ENCODE measurements at regions not wholly inside any gene's neighbourhood (a gene's known extent, or its start where the extent isn't known, plus 50 kb on each side); places are given as distances from the start of the nearest gene placed in this dataset.
"Not testable (repeated sequence)": the region's sequence is repeated elsewhere in the genome, so short reads cannot be mapped to it uniquely, and the experiment has no call there.

GRCh38 chr21:27887808-27888455, 921.0 kb upstream of the ADAMTS5 start:
- WGBS (ENCODE audit: insufficient coverage) = no CpG with 5 or more reads among the region's 1 CpG
- H3K4me2 ChIP-seq (replicated peaks; ENCODE audit: low read depth, low read length, poor library complexity, severe bottlenecking); POLR2A ChIA-PET: not testable (repeated sequence)

GRCh38 chr21:27885296-27885711, 918.4 kb upstream of the ADAMTS5 start:
- no peaks in the 10 kb centered on the region for H3K79me2 ChIP-seq (ENCODE audit: control insufficient read depth, insufficient read depth, low read length)
- H3K27me3 ChIP-seq (replicated peaks in 1 of 4; ENCODE audit: control extremely low read depth in 1 of 4, control insufficient read depth in 3 of 4, insufficient read depth in 4 of 4, low read length in 3 of 4) = no peaks in the 10 kb centered on the region
- Mint-ChIP-seq H3K27me3 (no peaks in the 10 kb centered on the region), H3K4me1 (no peaks in the 10 kb centered on the region), H3K27ac (no peak overlapping the region), H3K4me3 (no peak overlapping the region), H3K9me3 (ENCODE audit: insufficient read depth) (peaks cover 2% of the 10 kb centered on the region)
- ChIA-PET POLR2A (no interaction called here), CTCF (no interaction called here)
- intact Hi-C loops (cut with micrococcal nuclease) = no loop called here
- H3K4me2 ChIP-seq (replicated peaks; ENCODE audit: low read depth, low read length, poor library complexity, severe bottlenecking) = no peak overlapping the region
- no peak overlapping the region for H3K27ac ChIP-seq (ENCODE audit: low read length in 2 of 2)
- no peak overlapping the region for H2AFZ ChIP-seq (ENCODE audit: insufficient read depth, low read depth, low read length, poor library complexity, severe bottlenecking)
- DNase-seq = no peak
- H4K20me1 ChIP-seq (ENCODE audit: control insufficient read depth, insufficient read depth, low read length, poor library complexity, severe bottlenecking) = no peaks in the 10 kb centered on the region
- ATAC-seq (ENCODE audit: low read depth) = no peak
- H3K36me3 ChIP-seq (replicated peaks in 1 of 2; ENCODE audit: control extremely low read depth in 1 of 2, control insufficient read depth in 1 of 2, extremely low read depth in 1 of 2, insufficient read depth in 2 of 2, low read length in 1 of 2) = no peaks in the 10 kb centered on the region
- peaks cover 0 to 12% (median 0%) of the 10 kb centered on the region in 3 donors for H3K9me3 ChIP-seq (ENCODE audit: control extremely low read depth in 1 of 3, control insufficient read depth in 2 of 3, insufficient read depth in 1 of 3, low read length in 2 of 3)
- H3K4me1 ChIP-seq (ENCODE audit: control insufficient read depth in 2 of 2, insufficient read depth in 2 of 2, low read length in 2 of 2) = no peaks in the 10 kb centered on the region
- 97% methylated on average over 26 of the region's 31 CpGs for WGBS (ENCODE audit: insufficient coverage)
- H3K9ac ChIP-seq (ENCODE audit: low read length) = no peak overlapping the region
- H3K4me3 ChIP-seq (ENCODE audit: control extremely low read depth in 1 of 5, extremely low read depth in 1 of 5, insufficient read depth in 1 of 5, low read depth in 2 of 5, low read length in 4 of 5) = no peak overlapping the region
- TF ChIP-seq EZH2 (IDR thresholded peaks at IDR 0.05; ENCODE audit: borderline replicate concordance, insufficient read depth, low read depth, low read length, poor library complexity, severe bottlenecking) (no peak), CTCF (IDR thresholded peaks at IDR 0.05) (no peak)

More at GRCh38 chr21:27887808-27888455, 921.0 kb upstream of the ADAMTS5 start:
- H3K9ac ChIP-seq (ENCODE audit: low read length); H3K4me1 ChIP-seq (ENCODE audit: control insufficient read depth in 2 of 2, insufficient read depth in 2 of 2, low read length in 2 of 2); DNase-seq; H3K4me3 ChIP-seq (ENCODE audit: control extremely low read depth in 1 of 5, extremely low read depth in 1 of 5, insufficient read depth in 1 of 5, low read depth in 2 of 5, low read length in 4 of 5); ATAC-seq (ENCODE audit: low read depth); intact Hi-C loops (cut with micrococcal nuclease); H3K4me3 Mint-ChIP-seq; H3K27ac Mint-ChIP-seq; CTCF ChIA-PET; H3K36me3 ChIP-seq (replicated peaks in 1 of 2; ENCODE audit: control extremely low read depth in 1 of 2, control insufficient read depth in 1 of 2, extremely low read depth in 1 of 2, insufficient read depth in 2 of 2, low read length in 1 of 2); H3K4me1 Mint-ChIP-seq; H4K20me1 ChIP-seq (ENCODE audit: control insufficient read depth, insufficient read depth, low read length, poor library complexity, severe bottlenecking); H3K9me3 Mint-ChIP-seq (ENCODE audit: insufficient read depth); H2AFZ ChIP-seq (ENCODE audit: insufficient read depth, low read depth, low read length, poor library complexity, severe bottlenecking); H3K27me3 ChIP-seq (replicated peaks in 1 of 4; ENCODE audit: control extremely low read depth in 1 of 4, control insufficient read depth in 3 of 4, insufficient read depth in 4 of 4, low read length in 3 of 4); H3K27me3 Mint-ChIP-seq; H3K79me2 ChIP-seq (ENCODE audit: control insufficient read depth, insufficient read depth, low read length); H3K27ac ChIP-seq (ENCODE audit: low read length in 2 of 2): not testable (repeated sequence)
- H3K9me3 ChIP-seq (ENCODE audit: control extremely low read depth in 1 of 3, control insufficient read depth in 2 of 3, insufficient read depth in 1 of 3, low read length in 2 of 3) = peaks cover 0 to 12% (median 0%) of the 10 kb centered on the region in 3 donors

- H3K4me3 ChIP-seq (ENCODE audit: control extremely low read depth in 1 of 5, extremely low read depth in 1 of 5, insufficient read depth in 1 of 5, low read depth in 2 of 5, low read length in 4 of 5); H3K4me1 ChIP-seq (ENCODE audit: control insufficient read depth in 2 of 2, insufficient read depth in 2 of 2, low read length in 2 of 2); intact Hi-C loops (cut with micrococcal nuclease); H2AFZ ChIP-seq (ENCODE audit: insufficient read depth, low read depth, low read length, poor library complexity, severe bottlenecking); CTCF ChIA-PET; H3K36me3 ChIP-seq (replicated peaks in 1 of 2; ENCODE audit: control extremely low read depth in 1 of 2, control insufficient read depth in 1 of 2, extremely low read depth in 1 of 2, insufficient read depth in 2 of 2, low read length in 1 of 2); H3K9me3 Mint-ChIP-seq (ENCODE audit: insufficient read depth); H3K27me3 ChIP-seq (replicated peaks in 1 of 4; ENCODE audit: control extremely low read depth in 1 of 4, control insufficient read depth in 3 of 4, insufficient read depth in 4 of 4, low read length in 3 of 4); H3K4me3 Mint-ChIP-seq; H4K20me1 ChIP-seq (ENCODE audit: control insufficient read depth, insufficient read depth, low read length, poor library complexity, severe bottlenecking); DNase-seq; POLR2A ChIA-PET; H3K4me1 Mint-ChIP-seq; H3K27ac ChIP-seq (ENCODE audit: low read length in 2 of 2); ATAC-seq (ENCODE audit: low read depth); H3K27me3 Mint-ChIP-seq; H3K4me2 ChIP-seq (replicated peaks; ENCODE audit: low read depth, low read length, poor library complexity, severe bottlenecking); H3K27ac Mint-ChIP-seq; H3K9ac ChIP-seq (ENCODE audit: low read length); H3K79me2 ChIP-seq (ENCODE audit: control insufficient read depth, insufficient read depth, low read length): not testable (repeated sequence)
- H3K9me3 ChIP-seq (ENCODE audit: control extremely low read depth in 1 of 3, control insufficient read depth in 2 of 3, insufficient read depth in 1 of 3, low read length in 2 of 3) = peaks cover 0 to 12% (median 0%) of the 10 kb centered on the region in 3 donors
- WGBS (ENCODE audit: insufficient coverage) = no CpG with 5 or more reads among the region's 3 CpGs
These were observed 914.4 kb upstream of the ADAMTS5 start for GRCh38 chr21:27881331-27881730.
